Transverse colon (tissue), 4 donors: ENCODE measurements at regions not wholly inside any gene's neighbourhood (a gene's known extent, or its start where the extent isn't known, plus 50 kb on each side); places are given as distances from the start of the nearest gene placed in this dataset.

Experiments used
- DNase-seq: peaks from one replicate; pipeline ENCODE4 v3.0.0-alpha.2; 2019
- H3K27ac ChIP-seq, 4 donors: fragments of 200-600 bp; sonication (generic); 2 replicates each; pipeline ENCODE4 v1.5.1; 2016 to 2018; ENCODE audit warnings: inconsistent platforms in 4 of 4
- H3K27me3 ChIP-seq: fragments of 200-600 bp; sonication (generic); 2 replicates; pipeline ENCODE4 v1.5.1; 2017; ENCODE audit warnings: inconsistent platforms
- H3K36me3 ChIP-seq, 4 donors: fragments of 200-600 bp; sonication (generic); 2 replicates each; pipeline ENCODE4 v1.5.1; 2017 to 2019; ENCODE audit warnings: inconsistent platforms in 4 of 4
- H3K4me1 ChIP-seq, 4 donors: fragments of 200-600 bp; sonication (generic); 2 replicates each; pipeline ENCODE4 v1.5.1; 2017 to 2020; ENCODE audit warnings: inconsistent platforms in 4 of 4
- H3K4me3 ChIP-seq, 4 donors: fragments of 200-600 bp; sonication (generic); 1 replicate in 1 of 4; 2 replicates in 3 of 4; pipeline versions ENCODE4 v1.5.1 to v1.6.1; 2017 to 2019; ENCODE audit warnings: inconsistent platforms in 4 of 4
- H3K9me3 ChIP-seq, 2 donors: fragments of 200-600 bp; sonication (generic); 2 replicates each; pipeline ENCODE4 v1.5.1; 2017 to 2019; ENCODE audit warnings: inconsistent platforms in 2 of 2
- CTCF ChIP-seq, 5 experiments: fragments of 200-600 bp in 3 of 5; fragments of 450-650 bp in 2 of 5; sonication (generic) in 3 of 5; IDR thresholded peaks; 1 replicate in 2 of 5; 2 replicates in 3 of 5; pipeline ENCODE4 v1.5.1; 2016 to 2017; ENCODE audit warnings: antibody characterized with exemption in 5 of 5, inconsistent platforms in 3 of 5, mild to moderate bottlenecking in 2 of 5, moderate library complexity in 1 of 5
- EP300 ChIP-seq: sonication (generic); formaldehyde crosslinking; IDR thresholded peaks from one replicate; pipeline ENCODE4 v1.6.1; 2017; ENCODE audit warnings: antibody characterized with exemption, low read depth
- POLR2A ChIP-seq: fragments of 450-650 bp; IDR thresholded peaks from one replicate; pipeline ENCODE4 v1.6.1; 2016; ENCODE audit warnings: antibody characterized with exemption, mild to moderate bottlenecking, moderate library complexity
- POLR2AphosphoS5 ChIP-seq, 3 donors: sonication (generic); formaldehyde crosslinking; IDR thresholded peaks; one replicate each; pipeline ENCODE4 v1.6.1; 2016; ENCODE audit warnings: antibody characterized with exemption in 3 of 3
- WGBS, 2 donors: methylation state at CpG; one replicate each; pipeline ENCODE4 v1.1.5; 2018; ENCODE audit warnings: low coverage in 1 of 2; 5-methylcytosine and 5-hydroxymethylcytosine counted together
- in situ Hi-C, 4 donors: fragments of 200-750 bp; cut with MboI; loops; one replicate each; pipeline versions ENCODE4 v1.15.0 to v1.15.1; 2017; ENCODE audit warnings: low sequenced_read_pairs in 3 of 4, low pct_ligation_motif_present in 1 of 4, low pct_unique_long_range_greater_than_20kb in 1 of 4
- intact Hi-C: fragments of 100-400 bp; cut with DNase I; formaldehyde crosslinking; loops from one replicate; pipeline ENCODE4 v1.15.1; 2023; ENCODE audit warnings: low total_unique reads

- in situ Hi-C loops: no loop called here
- no peak for DNase-seq
- no peak overlapping the region for H3K4me3 ChIP-seq
- WGBS, 2 donors: 78 to 86% methylated on average over 4 of the region's 4 CpGs
- no peaks in the 10 kb centered on the region for H3K9me3 ChIP-seq
- no peak overlapping the region for H3K27ac ChIP-seq
- intact Hi-C loops: no loop called here
- TF ChIP-seq EP300: no peak
- TF ChIP-seq CTCF (IDR thresholded peaks at IDR 0.05): no peak
- TF ChIP-seq POLR2A: no peak
- no peak for TF ChIP-seq POLR2AphosphoS5 (IDR thresholded peaks at IDR 0.05)
- H3K4me1 ChIP-seq: no peaks in the 10 kb centered on the region
- no peaks in the 10 kb centered on the region for H3K36me3 ChIP-seq
- H3K27me3 ChIP-seq: no peaks in the 10 kb centered on the region
Observed at GRCh38 chr3:104723000-104723399, 643.7 kb upstream of the ALCAM start.

GRCh38 chr3:104731074-104731473 lies 635.6 kb upstream of the ALCAM start:
- TF ChIP-seq POLR2AphosphoS5 (IDR thresholded peaks at IDR 0.05) (no peak), POLR2A (no peak), EP300 (no peak), CTCF (IDR thresholded peaks at IDR 0.05) (no peak)
- Histone ChIP-seq H3K4me1 (no peaks in the 10 kb centered on the region), H3K27me3 (no peaks in the 10 kb centered on the region), H3K27ac (no peak overlapping the region), H3K4me3 (no peak overlapping the region), H3K36me3 (no peaks in the 10 kb centered on the region), H3K9me3 (no peaks in the 10 kb centered on the region)
- in situ Hi-C loops (no loop called here), intact Hi-C loops (no loop called here)
- DNase-seq: no peak
- WGBS, 2 donors: 58 to 59% methylated on average over 3 of the region's 3 CpGs

- no peaks in the 10 kb centered on the region for H3K36me3 ChIP-seq
- H3K4me3 ChIP-seq: no peak overlapping the region
- H3K27me3 ChIP-seq: no peaks in the 10 kb centered on the region
- 75 to 85% methylated on average over 2 of the region's 2 CpGs for WGBS, 2 donors
- TF ChIP-seq POLR2A (no peak), CTCF (IDR thresholded peaks at IDR 0.05) (no peak), POLR2AphosphoS5 (IDR thresholded peaks at IDR 0.05) (no peak), EP300 (no peak)
- no peak overlapping the region for H3K27ac ChIP-seq
- H3K4me1 ChIP-seq: no peaks in the 10 kb centered on the region
- in situ Hi-C loops (no loop called here), intact Hi-C loops (no loop called here)
- no peaks in the 10 kb centered on the region for H3K9me3 ChIP-seq
- no peak for DNase-seq
Observed at GRCh38 chr3:104734627-104735026, 632.1 kb upstream of the ALCAM start.

- in situ Hi-C loops: no loop called here
Observed at GRCh38 chr3:104735691-104736090, 631.0 kb upstream of the ALCAM start.

GRCh38 chr3:104738271-104738670 lies 628.4 kb upstream of the ALCAM start:
- no peak for TF ChIP-seq EP300
- TF ChIP-seq POLR2AphosphoS5 (IDR thresholded peaks at IDR 0.05): no peak
- TF ChIP-seq CTCF (IDR thresholded peaks at IDR 0.05): no peak
- TF ChIP-seq POLR2A: no peak
- WGBS, 2 donors: 76% methylated on average over 2 of the region's 2 CpGs; no CpG with 5 or more reads in 1 of the 2 donors

More at GRCh38 chr3:104735691-104736090, 631.0 kb upstream of the ALCAM start:
- Histone ChIP-seq H3K27me3 (no peaks in the 10 kb centered on the region), H3K4me3 (no peak overlapping the region), H3K9me3 (no peaks in the 10 kb centered on the region), H3K27ac (no peak overlapping the region), H3K4me1 (no peaks in the 10 kb centered on the region), H3K36me3 (no peaks in the 10 kb centered on the region)
- intact Hi-C loops: no loop called here
- no peak for TF ChIP-seq EP300
- DNase-seq: no peak
- WGBS, 2 donors: 67 to 86% methylated on average over 1 of the region's 1 CpG

More at GRCh38 chr3:104738271-104738670, 628.4 kb upstream of the ALCAM start:
- H3K27me3 ChIP-seq: no peaks in the 10 kb centered on the region
- in situ Hi-C loops: no loop called here
- DNase-seq: no peak
- H3K4me3 ChIP-seq: no peak overlapping the region
- H3K4me1 ChIP-seq: no peaks in the 10 kb centered on the region
- H3K36me3 ChIP-seq: no peaks in the 10 kb centered on the region
- H3K27ac ChIP-seq: no peak overlapping the region
- intact Hi-C loops: no loop called here
- H3K9me3 ChIP-seq: no peaks in the 10 kb centered on the region
